ENCODE measurements at regions not wholly inside any gene's neighbourhood (a gene's known extent, or its start where the extent isn't known, plus 50 kb on each side); places are given as distances from the start of the nearest gene placed in this dataset.

- TF ChIP-seq, protein P1, sequence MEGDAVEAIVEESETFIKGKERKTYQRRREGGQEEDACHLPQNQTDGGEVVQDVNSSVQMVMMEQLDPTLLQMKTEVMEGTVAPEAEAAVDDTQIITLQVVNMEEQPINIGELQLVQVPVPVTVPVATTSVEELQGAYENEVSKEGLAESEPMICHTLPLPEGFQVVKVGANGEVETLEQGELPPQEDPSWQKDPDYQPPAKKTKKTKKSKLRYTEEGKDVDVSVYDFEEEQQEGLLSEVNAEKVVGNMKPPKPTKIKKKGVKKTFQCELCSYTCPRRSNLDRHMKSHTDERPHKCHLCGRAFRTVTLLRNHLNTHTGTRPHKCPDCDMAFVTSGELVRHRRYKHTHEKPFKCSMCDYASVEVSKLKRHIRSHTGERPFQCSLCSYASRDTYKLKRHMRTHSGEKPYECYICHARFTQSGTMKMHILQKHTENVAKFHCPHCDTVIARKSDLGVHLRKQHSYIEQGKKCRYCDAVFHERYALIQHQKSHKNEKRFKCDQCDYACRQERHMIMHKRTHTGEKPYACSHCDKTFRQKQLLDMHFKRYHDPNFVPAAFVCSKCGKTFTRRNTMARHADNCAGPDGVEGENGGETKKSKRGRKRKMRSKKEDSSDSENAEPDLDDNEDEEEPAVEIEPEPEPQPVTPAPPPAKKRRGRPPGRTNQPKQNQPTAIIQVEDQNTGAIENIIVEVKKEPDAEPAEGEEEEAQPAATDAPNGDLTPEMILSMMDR (IDR thresholded peaks at IDR 0.05; ENCODE audit: low read depth, low read length, missing input control), result no peak
- TF ChIP-seq, protein P2, sequence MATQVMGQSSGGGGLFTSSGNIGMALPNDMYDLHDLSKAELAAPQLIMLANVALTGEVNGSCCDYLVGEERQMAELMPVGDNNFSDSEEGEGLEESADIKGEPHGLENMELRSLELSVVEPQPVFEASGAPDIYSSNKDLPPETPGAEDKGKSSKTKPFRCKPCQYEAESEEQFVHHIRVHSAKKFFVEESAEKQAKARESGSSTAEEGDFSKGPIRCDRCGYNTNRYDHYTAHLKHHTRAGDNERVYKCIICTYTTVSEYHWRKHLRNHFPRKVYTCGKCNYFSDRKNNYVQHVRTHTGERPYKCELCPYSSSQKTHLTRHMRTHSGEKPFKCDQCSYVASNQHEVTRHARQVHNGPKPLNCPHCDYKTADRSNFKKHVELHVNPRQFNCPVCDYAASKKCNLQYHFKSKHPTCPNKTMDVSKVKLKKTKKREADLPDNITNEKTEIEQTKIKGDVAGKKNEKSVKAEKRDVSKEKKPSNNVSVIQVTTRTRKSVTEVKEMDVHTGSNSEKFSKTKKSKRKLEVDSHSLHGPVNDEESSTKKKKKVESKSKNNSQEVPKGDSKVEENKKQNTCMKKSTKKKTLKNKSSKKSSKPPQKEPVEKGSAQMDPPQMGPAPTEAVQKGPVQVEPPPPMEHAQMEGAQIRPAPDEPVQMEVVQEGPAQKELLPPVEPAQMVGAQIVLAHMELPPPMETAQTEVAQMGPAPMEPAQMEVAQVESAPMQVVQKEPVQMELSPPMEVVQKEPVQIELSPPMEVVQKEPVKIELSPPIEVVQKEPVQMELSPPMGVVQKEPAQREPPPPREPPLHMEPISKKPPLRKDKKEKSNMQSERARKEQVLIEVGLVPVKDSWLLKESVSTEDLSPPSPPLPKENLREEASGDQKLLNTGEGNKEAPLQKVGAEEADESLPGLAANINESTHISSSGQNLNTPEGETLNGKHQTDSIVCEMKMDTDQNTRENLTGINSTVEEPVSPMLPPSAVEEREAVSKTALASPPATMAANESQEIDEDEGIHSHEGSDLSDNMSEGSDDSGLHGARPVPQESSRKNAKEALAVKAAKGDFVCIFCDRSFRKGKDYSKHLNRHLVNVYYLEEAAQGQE (IDR thresholded peaks at IDR 0.05), result no peak
- TF ChIP-seq TAF1 (conservative IDR thresholded peaks at IDR 0.05) (no peak), JUND (IDR thresholded peaks at IDR 0.05) (no peak), EGR1 (IDR thresholded peaks at IDR 0.05; ENCODE audit: low read depth in 2 of 2) (no peak), FOXA1 (IDR thresholded peaks at IDR 0.05) (no peak), GABPA (IDR thresholded peaks at IDR 0.05 in 1 of 2, conservative IDR thresholded peaks at IDR 0.05 in 1 of 2) (no peak), HNF4G (IDR thresholded peaks at IDR 0.05) (no peak), NR2F2 (IDR thresholded peaks at IDR 0.05) (no peak), YY1 (IDR thresholded peaks at IDR 0.05) (no peak), ATF3 (IDR thresholded peaks at IDR 0.05) (no peak), MAX (IDR thresholded peaks at IDR 0.05) (no peak), SP1 (IDR thresholded peaks at IDR 0.05) (no peak)
Measured at GRCh38 chr3:132265028-132265427, 52.2 kb upstream of the ACP3 start.

All from liver (tissue), 3 donors.